GM23338 (cell line): ENCODE measurements at regions not wholly inside any gene's neighbourhood (a gene's known extent, or its start where the extent isn't known, plus 50 kb on each side); places are given as distances from the start of the nearest gene placed in this dataset.

Experiments used
- CTCF ChIP-seq, 2 experiments: fragments of 200-600 bp in 1 of 2; sonication (generic) in 1 of 2; conservative IDR thresholded peaks; 2 replicates each; pipeline versions ENCODE4 v1.5.1 to v1.6.1; 2016 to 2017; ENCODE audit warnings: antibody characterized with exemption in 2 of 2, low read depth in 2 of 2, mild to moderate bottlenecking in 2 of 2, moderate library complexity in 1 of 2
- ETS1 ChIP-seq: IDR thresholded peaks from 2 replicates; pipeline ENCODE4 v1.6.1; 2016; ENCODE audit warnings: antibody characterized with exemption
- EZH2phosphoT487 ChIP-seq: fragments of 200-600 bp; sonication (generic); IDR thresholded peaks from one replicate; pipeline ENCODE4 v1.8.1; 2018; ENCODE audit warnings: antibody characterized with exemption; ENCODE audit not compliant: unreplicated experiment
- POLR2AphosphoS5 ChIP-seq: IDR thresholded peaks from 2 replicates; pipeline ENCODE4 v1.6.1; 2016; ENCODE audit warnings: antibody characterized with exemption, low read depth
- REST ChIP-seq: IDR thresholded peaks from one replicate; pipeline ENCODE4 v1.6.1; 2018; ENCODE audit warnings: antibody characterized with exemption; ENCODE audit not compliant: unreplicated experiment

- TF ChIP-seq CTCF (conservative IDR thresholded peaks at IDR 0.05; ENCODE audit: low read depth in 2 of 2) (no peak), EZH2phosphoT487 (no peak), REST (no peak), POLR2AphosphoS5 (no peak), ETS1 (no peak)
These were observed 131.5 kb downstream of the RNASET2 start for GRCh38 chr6:166824880-166825250.
